ENCODE measurements at regions not wholly inside any gene's neighbourhood (a gene's known extent, or its start where the extent isn't known, plus 50 kb on each side); places are given as distances from the start of the nearest gene placed in this dataset.

GRCh38 chr4:165651901-165652300, 221.1 kb upstream of the TLL1 start:
- TF ChIP-seq CTCF (conservative IDR thresholded peaks at IDR 0.05) = no peak
- no peak overlapping the region for H3K27ac ChIP-seq

- TF ChIP-seq CTCF (conservative IDR thresholded peaks at IDR 0.05) = no peak
- H3K27ac ChIP-seq = no peak overlapping the region
These were observed 218.5 kb upstream of the TLL1 start for GRCh38 chr4:165654556-165654955.

GRCh38 chr4:165656399-165656798, 216.6 kb upstream of the TLL1 start:
- TF ChIP-seq CTCF (conservative IDR thresholded peaks at IDR 0.05) = no peak
- no peak overlapping the region for H3K27ac ChIP-seq

GRCh38 chr4:165656829-165657490, 216.1 kb upstream of the TLL1 start:
- TF ChIP-seq CTCF (conservative IDR thresholded peaks at IDR 0.05) = no peak
- H3K27ac ChIP-seq = no peak overlapping the region

- TF ChIP-seq CTCF (conservative IDR thresholded peaks at IDR 0.05) = no peak
- H3K27ac ChIP-seq = no peak overlapping the region
These were observed 210.7 kb upstream of the TLL1 start for GRCh38 chr4:165662341-165662740.

- TF ChIP-seq CTCF (conservative IDR thresholded peaks at IDR 0.05) = no peak
- no peak overlapping the region for H3K27ac ChIP-seq
These were observed 209.6 kb upstream of the TLL1 start for GRCh38 chr4:165663411-165663810.

GRCh38 chr4:165666836-165667235, 206.2 kb upstream of the TLL1 start:
- H3K27ac ChIP-seq = no peak overlapping the region
- no peak for TF ChIP-seq CTCF (conservative IDR thresholded peaks at IDR 0.05)
